ENCODE measurements at regions not wholly inside any gene's neighbourhood (a gene's known extent, or its start where the extent isn't known, plus 50 kb on each side); places are given as distances from the start of the nearest gene placed in this dataset.
"Not testable (repeated sequence)": the region's sequence is repeated elsewhere in the genome, so short reads cannot be mapped to it uniquely, and the experiment has no call there.

GRCh38 chr3:177306252-177306651 lies 109.0 kb upstream of the TBL1XR1 start:
- no peak for DNase-seq

DNA sequence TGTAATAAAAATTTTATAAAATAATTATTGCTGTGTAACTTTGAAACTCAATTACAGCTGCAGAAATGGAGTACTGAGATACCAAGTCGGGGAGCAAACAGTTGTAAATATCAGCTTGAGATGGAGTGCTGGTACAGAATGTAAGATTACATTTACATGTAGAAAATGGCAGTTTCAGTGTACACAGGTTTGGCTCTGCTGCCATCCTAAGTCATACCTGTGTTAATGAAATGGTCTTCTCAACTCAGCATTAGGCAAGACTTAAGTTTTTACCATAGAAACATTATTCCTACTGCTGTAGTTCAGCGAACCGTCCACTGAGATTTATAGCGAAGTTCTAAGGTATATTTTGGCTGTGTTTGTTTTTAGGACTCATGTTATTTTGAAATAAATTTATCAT lies 110.1 kb upstream of the TBL1XR1 start:
- no peak for DNase-seq

- no peak for DNase-seq
Observed at GRCh38 chr3:177307826-177308225, 110.5 kb upstream of the TBL1XR1 start.

DNA sequence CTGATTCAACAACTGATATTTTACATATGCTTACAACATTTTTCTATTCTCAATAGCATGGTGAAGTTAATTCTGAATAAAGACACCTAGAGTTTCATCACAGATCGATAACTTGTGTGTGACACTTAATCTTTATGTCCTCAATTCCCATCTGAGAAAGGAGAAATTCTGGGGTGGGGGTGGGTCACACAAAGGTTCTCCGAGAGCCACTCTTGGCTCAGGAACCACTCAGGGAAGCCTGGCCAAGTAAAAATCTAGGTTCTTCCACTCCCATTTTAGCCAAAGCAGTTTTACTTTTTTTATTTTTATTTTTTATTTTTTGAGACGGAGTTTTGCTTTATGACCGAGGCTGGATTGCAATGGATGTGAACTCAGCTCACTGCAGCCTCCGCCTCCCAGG lies 111.0 kb upstream of the TBL1XR1 start:
- no peak for DNase-seq

DNA sequence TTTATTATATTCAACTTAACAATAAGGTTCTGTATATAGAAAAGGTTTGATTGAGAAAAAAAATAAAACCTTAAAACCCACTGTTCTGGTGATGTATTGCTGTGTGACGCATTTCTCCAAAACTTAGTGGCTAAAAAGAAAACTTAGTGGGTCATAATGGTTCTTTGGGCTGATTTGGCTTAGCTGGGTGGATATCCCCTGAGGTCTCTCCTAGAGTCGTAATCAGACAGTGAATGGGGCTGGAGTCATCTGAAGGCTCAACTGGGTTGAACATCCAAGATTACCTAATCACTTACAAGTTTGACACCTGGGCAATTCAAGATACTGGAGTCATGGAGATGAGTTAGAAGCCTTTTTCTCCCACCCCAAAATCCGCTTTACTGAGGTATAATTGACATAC lies 111.6 kb upstream of the TBL1XR1 start:
- no peak for DNase-seq

GRCh38 chr3:177312491-177312890 lies 115.2 kb upstream of the TBL1XR1 start:
- DNase-seq = no peak

- no peak for DNase-seq
Observed at GRCh38 chr3:177314897-177315296, 117.6 kb upstream of the TBL1XR1 start.

DNA sequence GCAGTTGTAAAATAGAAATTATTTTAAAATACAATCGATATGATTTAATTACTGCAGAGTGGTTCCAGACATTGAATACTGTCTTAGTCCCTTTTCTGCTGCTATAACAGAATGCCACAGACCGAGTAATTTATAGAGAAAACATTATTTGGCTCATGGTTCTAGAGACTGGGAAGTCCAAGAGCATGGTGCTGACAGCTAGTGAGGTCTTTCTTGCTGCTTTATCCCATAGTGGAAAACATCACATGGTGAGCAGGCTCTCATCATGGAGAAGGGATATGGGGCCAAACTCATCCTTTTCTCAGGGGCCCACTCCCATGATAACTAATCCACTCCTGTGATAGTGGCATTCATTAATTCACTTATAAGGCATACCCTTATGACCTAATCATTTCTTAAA lies 120.0 kb upstream of the TBL1XR1 start:
- DNase-seq = no peak

DNA sequence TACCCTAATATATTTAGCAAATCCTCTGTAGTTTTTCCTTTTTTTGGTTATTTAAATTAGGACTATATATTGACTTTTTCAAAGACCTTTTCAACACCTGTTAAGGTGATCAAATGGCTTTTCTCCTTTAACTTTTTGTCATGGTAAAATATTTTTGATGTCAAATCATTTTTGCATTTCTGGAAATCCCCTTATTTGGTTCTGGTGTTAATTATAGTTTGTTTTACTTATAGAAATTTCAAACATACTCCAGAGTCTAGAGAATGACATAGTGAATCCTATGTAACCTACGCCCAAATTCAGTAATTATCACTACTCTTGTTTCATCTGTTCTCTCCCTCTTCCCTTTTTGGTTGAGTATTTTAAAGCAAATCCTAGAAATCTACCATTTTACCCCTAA lies 121.3 kb upstream of the TBL1XR1 start:
- DNase-seq = no peak

DNA sequence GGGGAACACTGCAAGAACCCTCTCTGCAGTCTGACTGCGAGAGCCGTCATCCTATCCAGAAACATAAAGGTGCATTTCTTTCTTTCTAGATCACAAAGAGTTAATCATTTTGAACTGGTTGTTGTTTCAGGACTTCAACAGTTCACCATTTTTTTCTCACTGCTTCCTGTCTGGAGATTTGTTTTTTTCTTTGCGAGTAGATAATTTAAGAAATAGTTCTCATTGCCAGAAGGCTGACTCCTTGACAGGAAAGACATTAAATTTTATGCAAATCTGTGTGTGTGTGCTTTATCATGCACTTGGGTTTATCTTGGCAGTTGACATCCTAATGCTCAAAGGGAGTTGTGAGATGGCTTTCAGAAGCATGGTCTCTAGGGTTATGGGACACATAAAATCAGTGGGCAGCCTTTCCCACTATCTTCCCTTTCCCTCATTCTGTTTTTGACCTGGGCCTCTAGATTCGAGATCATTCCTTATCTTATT lies 123.5 kb upstream of the TBL1XR1 start:
- DNase-seq = no peak

DNA sequence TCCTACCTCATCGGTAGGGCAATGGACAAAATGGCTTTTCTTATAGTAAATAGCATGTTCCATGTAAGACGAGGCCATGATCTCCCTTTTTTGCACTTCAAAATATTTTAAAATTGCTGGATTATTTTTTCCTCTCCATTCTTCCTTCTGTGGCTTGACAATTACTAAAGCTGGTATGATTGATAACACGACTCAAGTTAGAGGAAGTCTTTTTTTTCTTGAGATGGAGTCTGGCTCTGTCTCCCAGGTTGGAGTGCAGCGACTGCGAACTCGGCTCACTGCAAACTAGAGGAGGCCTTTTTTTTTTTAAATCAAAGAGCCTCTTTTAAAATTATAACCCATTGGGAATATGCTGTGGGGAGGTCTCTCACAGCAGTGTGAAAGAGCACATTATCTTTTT lies 124.5 kb upstream of the TBL1XR1 start:
- no peak for DNase-seq

DNA sequence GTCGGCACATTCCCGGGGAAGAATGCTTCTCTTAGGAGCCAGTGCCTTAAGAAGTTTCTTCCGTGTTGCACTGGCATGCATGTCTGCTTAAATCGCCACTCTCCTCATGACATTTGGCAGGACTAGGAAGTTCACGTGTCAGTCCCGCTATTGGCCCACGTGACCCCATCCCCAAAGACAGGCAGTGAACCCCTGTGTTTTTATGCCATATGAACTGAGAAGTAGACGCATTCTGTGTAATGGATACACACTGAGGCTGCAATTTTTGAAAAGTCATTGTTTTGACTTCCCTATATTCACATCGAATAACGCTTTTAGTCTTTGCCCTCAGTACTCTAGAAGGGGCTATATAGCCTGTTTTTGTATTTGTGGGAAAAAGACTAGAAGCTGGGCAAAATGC lies 125.6 kb upstream of the TBL1XR1 start:
- no peak for DNase-seq

- no peak for DNase-seq
Observed at GRCh38 chr3:177329854-177330253, 132.6 kb upstream of the TBL1XR1 start.

GRCh38 chr3:177330779-177331178 lies 133.5 kb upstream of the TBL1XR1 start:
- DNase-seq = no peak

DNA sequence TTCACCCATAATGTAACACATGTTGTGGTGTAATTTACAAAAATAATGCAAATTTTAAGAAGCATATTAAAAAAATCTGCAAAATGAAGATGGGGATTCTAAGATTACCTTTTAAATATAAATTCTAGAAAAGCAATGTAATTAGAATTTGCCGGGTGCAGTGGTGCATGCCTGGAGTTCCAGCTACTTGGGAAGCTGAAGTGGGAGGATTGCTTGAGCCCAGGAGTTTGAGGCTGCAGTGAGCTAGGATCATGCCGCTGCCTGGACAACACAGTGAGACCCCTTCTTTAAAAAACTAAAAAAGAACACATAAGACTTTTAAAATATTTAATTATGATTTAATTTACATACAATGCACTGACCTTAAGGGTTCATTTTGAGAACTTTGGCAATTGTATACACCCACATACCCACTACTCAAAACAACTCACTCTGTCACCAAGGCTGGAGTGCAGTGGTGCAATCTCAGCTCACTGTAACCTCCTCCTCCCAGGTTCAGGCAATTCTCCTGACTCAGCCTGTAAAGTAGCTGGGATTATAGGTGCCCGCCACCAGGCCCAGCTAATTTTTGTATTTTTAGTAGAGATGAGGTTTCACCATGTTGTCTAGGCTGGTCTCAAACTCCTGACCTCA lies 134.0 kb upstream of the TBL1XR1 start:
- DNase-seq = no peak

- DNase-seq = no peak
Observed at GRCh38 chr3:177332955-177333354, 135.7 kb upstream of the TBL1XR1 start.

- no peak for DNase-seq
Observed at GRCh38 chr3:177333533-177334520, 136.5 kb upstream of the TBL1XR1 start.

GRCh38 chr3:177334803-177335202 lies 137.5 kb upstream of the TBL1XR1 start:
- no peak for DNase-seq

- DNase-seq = no peak
Observed at GRCh38 chr3:177335728-177336127, 138.4 kb upstream of the TBL1XR1 start.

- DNase-seq = no peak
Observed at GRCh38 chr3:177336873-177337450, 139.7 kb upstream of the TBL1XR1 start.

DNA sequence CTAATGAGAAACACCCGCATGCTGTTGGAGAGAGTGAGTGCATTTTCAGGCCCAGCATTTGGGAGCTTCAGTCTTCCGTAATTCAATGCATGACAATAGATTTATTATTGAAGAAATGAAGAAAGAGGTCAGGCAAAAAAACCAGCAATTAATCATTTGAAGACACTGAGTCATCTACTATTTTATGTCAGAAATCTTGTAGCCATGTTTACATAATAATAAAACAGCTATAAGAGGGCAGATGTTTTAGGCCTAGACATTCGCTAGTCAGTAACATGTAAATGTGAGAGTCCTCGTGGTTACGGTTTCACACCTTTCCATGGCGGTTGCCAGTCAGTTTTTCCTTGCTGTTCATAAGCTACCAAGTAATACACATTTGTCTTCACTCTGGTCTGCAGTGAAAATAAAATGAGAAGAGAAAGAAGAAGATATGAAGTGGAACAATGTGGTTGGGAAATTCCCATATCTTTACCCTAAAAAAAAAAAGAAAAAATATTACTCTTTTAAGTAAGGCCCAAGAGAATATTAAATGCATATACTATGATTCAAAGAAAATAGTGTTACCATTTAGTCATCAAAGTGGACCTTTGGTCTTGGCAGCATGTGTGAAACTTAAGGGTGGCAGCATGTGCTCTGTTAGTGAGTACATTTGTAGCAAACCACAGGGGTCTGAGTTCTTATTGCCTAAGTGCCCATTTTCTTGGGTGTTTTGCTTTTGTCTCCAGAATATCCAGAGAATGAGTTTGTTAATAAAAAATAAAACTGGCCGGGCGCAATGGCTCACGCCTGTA lies 140.5 kb upstream of the TBL1XR1 start:
- DNase-seq = no peak

- DNase-seq = no peak
Observed at GRCh38 chr3:177338697-177339219, 141.5 kb upstream of the TBL1XR1 start.

- not testable (repeated sequence) for DNase-seq
Observed at GRCh38 chr3:177339220-177339703, 142.0 kb upstream of the TBL1XR1 start.
